ENCODE measurements at regions not wholly inside any gene's neighbourhood (a gene's known extent, or its start where the extent isn't known, plus 50 kb on each side); places are given as distances from the start of the nearest gene placed in this dataset.
"Not testable (repeated sequence)": the region's sequence is repeated elsewhere in the genome, so short reads cannot be mapped to it uniquely, and the experiment has no call there.

- DNase-seq (ENCODE audit: low spot score): no peak
These were observed 526.1 kb downstream of the TMEM38B start for GRCh38 chr9:106220415-106220814.

GRCh38 chr9:106228861-106229260 is 534.5 kb downstream of the TMEM38B start:
- DNase-seq (ENCODE audit: low spot score): no peak

- DNase-seq (ENCODE audit: low spot score): no peak
These were observed 538.8 kb downstream of the TMEM38B start for GRCh38 chr9:106233116-106233515.

GRCh38 chr9:106260908-106261307 is 566.6 kb downstream of the TMEM38B start:
- not testable (repeated sequence) for DNase-seq (ENCODE audit: low spot score)

GRCh38 chr9:106277966-106278365 is 583.6 kb downstream of the TMEM38B start:
- no peak for DNase-seq (ENCODE audit: low spot score)

- DNase-seq (ENCODE audit: low spot score): no peak
These were observed 579.2 kb upstream of the ZNF462 start for GRCh38 chr9:106283769-106284168.

GRCh38 chr9:106284296-106284695 is 578.7 kb upstream of the ZNF462 start:
- DNase-seq (ENCODE audit: low spot score): no peak

GRCh38 chr9:106286249-106286648 is 576.7 kb upstream of the ZNF462 start:
- DNase-seq (ENCODE audit: low spot score): peak; percentile 12

- DNase-seq (ENCODE audit: low spot score): no peak
These were observed 575.8 kb upstream of the ZNF462 start for GRCh38 chr9:106287091-106287631.

- DNase-seq (ENCODE audit: low spot score): no peak
These were observed 575.2 kb upstream of the ZNF462 start for GRCh38 chr9:106287731-106288130.

- DNase-seq (ENCODE audit: low spot score): no peak
These were observed 574.3 kb upstream of the ZNF462 start for GRCh38 chr9:106288689-106289088.

- no peak for DNase-seq (ENCODE audit: low spot score)
These were observed 571.2 kb upstream of the ZNF462 start for GRCh38 chr9:106291786-106292185.

- no peak for DNase-seq (ENCODE audit: low spot score)
These were observed 566.5 kb upstream of the ZNF462 start for GRCh38 chr9:106296426-106296825.

- DNase-seq (ENCODE audit: low spot score): no peak
These were observed 564.0 kb upstream of the ZNF462 start for GRCh38 chr9:106298997-106299396.

GRCh38 chr9:106304401-106304920 is 558.5 kb upstream of the ZNF462 start:
- no peak for DNase-seq (ENCODE audit: low spot score)

- DNase-seq (ENCODE audit: low spot score): no peak
These were observed 557.4 kb upstream of the ZNF462 start for GRCh38 chr9:106305428-106306133.

GRCh38 chr9:106307670-106308069 is 555.3 kb upstream of the ZNF462 start:
- no peak for DNase-seq (ENCODE audit: low spot score)

GRCh38 chr9:106309925-106310324 is 553.0 kb upstream of the ZNF462 start:
- DNase-seq (ENCODE audit: low spot score): no peak

- DNase-seq (ENCODE audit: low spot score): no peak
These were observed 552.2 kb upstream of the ZNF462 start for GRCh38 chr9:106310782-106311181.

- DNase-seq (ENCODE audit: low spot score): no peak
These were observed 550.1 kb upstream of the ZNF462 start for GRCh38 chr9:106312906-106313305.

- no peak for DNase-seq (ENCODE audit: low spot score)
These were observed 548.5 kb upstream of the ZNF462 start for GRCh38 chr9:106314476-106314875.

- DNase-seq (ENCODE audit: low spot score): no peak
These were observed 541.4 kb upstream of the ZNF462 start for GRCh38 chr9:106321394-106322180.

All from SK-N-DZ (cell line).